ENCODE measurements at regions not wholly inside any gene's neighbourhood (a gene's known extent, or its start where the extent isn't known, plus 50 kb on each side); places are given as distances from the start of the nearest gene placed in this dataset.

- no peak for DNase-seq (ENCODE audit: low read depth)
Measured at GRCh38 chr5:29697278-29697677, 1496.2 kb upstream of the CDH6 start.

- DNase-seq (ENCODE audit: low read depth) = no peak
Measured at GRCh38 chr5:29672678-29673077, 1520.8 kb upstream of the CDH6 start.

GRCh38 chr5:29662876-29663275 is 1530.6 kb upstream of the CDH6 start:
- no peak for DNase-seq (ENCODE audit: low read depth)

GRCh38 chr5:29654954-29655353 is 1538.5 kb upstream of the CDH6 start:
- no peak for DNase-seq (ENCODE audit: low read depth)

GRCh38 chr5:29649321-29649720 is 1544.2 kb upstream of the CDH6 start:
- DNase-seq (ENCODE audit: low read depth) = no peak

- no peak for DNase-seq (ENCODE audit: low read depth)
Measured at GRCh38 chr5:29642601-29643000, 1550.9 kb upstream of the CDH6 start.

- DNase-seq (ENCODE audit: low read depth) = no peak
Measured at GRCh38 chr5:29614206-29614605, 1579.3 kb upstream of the CDH6 start.

GRCh38 chr5:29588236-29588635 is 1605.2 kb upstream of the CDH6 start:
- DNase-seq (ENCODE audit: low read depth) = no peak

GRCh38 chr5:29587832-29588231 is 1605.7 kb upstream of the CDH6 start:
- DNase-seq (ENCODE audit: low read depth) = no peak

GRCh38 chr5:29568028-29568427 is 1625.5 kb upstream of the CDH6 start:
- DNase-seq (ENCODE audit: low read depth) = no peak

- DNase-seq (ENCODE audit: low read depth) = no peak
Measured at GRCh38 chr5:29561564-29561963, 1631.9 kb upstream of the CDH6 start.

- no peak for DNase-seq (ENCODE audit: low read depth)
Measured at GRCh38 chr5:29550523-29550922, 1643.0 kb upstream of the CDH6 start.

GRCh38 chr5:29548262-29548661 is 1645.2 kb upstream of the CDH6 start:
- no peak for DNase-seq (ENCODE audit: low read depth)

GRCh38 chr5:29547236-29547865 is 1646.1 kb upstream of the CDH6 start:
- DNase-seq (ENCODE audit: low read depth) = no peak

GRCh38 chr5:29543501-29543900 is 1650.0 kb upstream of the CDH6 start:
- no peak for DNase-seq (ENCODE audit: low read depth)

- no peak for DNase-seq (ENCODE audit: low read depth)
Measured at GRCh38 chr5:29524227-29524626, 1669.3 kb upstream of the CDH6 start.

GRCh38 chr5:29518176-29518575 is 1675.3 kb upstream of the CDH6 start:
- no peak for DNase-seq (ENCODE audit: low read depth)

- no peak for DNase-seq (ENCODE audit: low read depth)
Measured at GRCh38 chr5:29516224-29516623, 1677.3 kb upstream of the CDH6 start.

- DNase-seq (ENCODE audit: low read depth) = no peak
Measured at GRCh38 chr5:29508131-29508530, 1685.4 kb upstream of the CDH6 start.

GRCh38 chr5:29504411-29504810 is 1689.1 kb upstream of the CDH6 start:
- DNase-seq (ENCODE audit: low read depth) = no peak

- DNase-seq (ENCODE audit: low read depth) = no peak
Measured at GRCh38 chr5:29498860-29499259, 1694.6 kb upstream of the CDH6 start.

GRCh38 chr5:29498412-29498811 is 1695.1 kb upstream of the CDH6 start:
- no peak for DNase-seq (ENCODE audit: low read depth)

GRCh38 chr5:29485333-29485732 is 1708.2 kb upstream of the CDH6 start:
- DNase-seq (ENCODE audit: low read depth) = no peak

GRCh38 chr5:29469581-29469980 is 1723.9 kb upstream of the CDH6 start:
- DNase-seq (ENCODE audit: low read depth) = no peak

GRCh38 chr5:29462241-29462640 is 1731.2 kb upstream of the CDH6 start:
- no peak for DNase-seq (ENCODE audit: low read depth)

Measured in GM04503 (cell line).